A549 (cell line): ENCODE measurements at regions not wholly inside any gene's neighbourhood (a gene's known extent, or its start where the extent isn't known, plus 50 kb on each side); places are given as distances from the start of the nearest gene placed in this dataset.

Experiments
- ATAC-seq, 2 experiments: fragments of 200-7000 bp in 1 of 2; fragments of >200 bp in 1 of 2; cut with Nextera tagmentation in 1 of 2; cut with Tn5 transposase in 1 of 2; 3 replicates each; pipeline versions ENCODE4 v1.8.0 to v1.9.1; 2018 to 2020; ENCODE audit warnings: mild to moderate bottlenecking in 1 of 2, moderate library complexity in 1 of 2
- CTCF ChIA-PET: fragments of 300-600 bp; sonication (Branson Sonifier 250); formaldehyde crosslinking; extraction: SDS; loops from one replicate; lab custom pipeline; 2021; ENCODE audit warnings: antibody characterized with exemption, inconsistent platforms; lab: Yijun Ruan, JAX
- POLR2A ChIA-PET: fragments of 350-600 bp; formaldehyde crosslinking; extraction: SDS; loops from one replicate; lab custom pipeline; 2021; ENCODE audit warnings: antibody characterized with exemption, inconsistent platforms; lab: Yijun Ruan, JAX
- DNase-seq, 2 experiments: peaks; one replicate each; pipeline versions ENCODE4 v3.0.0 to v3.0.0-alpha.2; 2011 to 2016; ENCODE audit warnings: low read depth in 1 of 2, low spot score in 1 of 2
- FAIRE-seq: peaks from 2 replicates; lab custom pipeline; 2011; peaks lifted over from hg19 to GRCh38; lab: Jason Lieb, UNC
- H3K27ac ChIP-seq, 2 experiments: fragments of >200 bp; sonication (Bioruptor Twin); formaldehyde crosslinking; 3 replicates each; pipeline ENCODE4 v1.5.1; 2016 to 2017
- H3K4me1 ChIP-seq: fragments of >200 bp; sonication (Bioruptor Twin); formaldehyde crosslinking; 3 replicates; pipeline ENCODE4 v1.6.1; 2016
- H3K4me2 ChIP-seq: fragments of >200 bp; sonication (Bioruptor Twin); formaldehyde crosslinking; 3 replicates; pipeline ENCODE4 v1.6.1; 2016
- H3K4me3 ChIP-seq: fragments of >200 bp; sonication (Bioruptor Twin); formaldehyde crosslinking; 3 replicates; pipeline ENCODE4 v1.5.1; 2016
- H3K9me3 ChIP-seq: fragments of >200 bp; sonication (Bioruptor Twin); formaldehyde crosslinking; 3 replicates; pipeline ENCODE4 v1.6.1; 2016
- BHLHE40 ChIP-seq: IDR thresholded peaks from 2 replicates; pipeline ENCODE4 v1.6.1; 2012; ENCODE audit warnings: low read depth, low read length, inconsistent platforms
- CHD4 ChIP-seq: fragments of 200-600 bp; sonication (generic); IDR thresholded peaks from 2 replicates; pipeline ENCODE4 v1.6.1; 2016; ENCODE audit warnings: antibody characterized with exemption, mild to moderate bottlenecking, borderline replicate concordance
- E2F6 ChIP-seq: IDR thresholded peaks from 2 replicates; pipeline ENCODE4 v1.6.1; 2012; ENCODE audit warnings: low read depth, borderline replicate concordance
- EP300 ChIP-seq, 2 experiments: fragments of >200 bp; sonication (Bioruptor Twin); formaldehyde crosslinking; IDR thresholded peaks; 2 replicates in 1 of 2; 3 replicates in 1 of 2; pipeline ENCODE4 v1.6.1; 2016 to 2017
- ESRRA ChIP-seq: fragments of 150-350 bp; IDR thresholded peaks from 2 replicates; pipeline ENCODE4 v1.6.1; 2014; ENCODE audit warnings: mild to moderate bottlenecking, low read length, borderline replicate concordance
- FOSB ChIP-seq: fragments of 250-450 bp; sonication (Bioruptor Pico); IDR thresholded peaks from 2 replicates; pipeline ENCODE4 v1.5.0; 2020; ENCODE audit warnings: mild to moderate bottlenecking, moderate library complexity
- HEYL ChIP-seq: fragments of 250-450 bp; sonication (Bioruptor Pico); IDR thresholded peaks from 2 replicates; pipeline ENCODE4 v1.8.0; 2021; ENCODE audit warnings: mild to moderate bottlenecking, moderate library complexity
- HOXB5 ChIP-seq: fragments of 250-450 bp; sonication (Bioruptor Pico); IDR thresholded peaks from 2 replicates; pipeline ENCODE4 v1.5.0; 2020; ENCODE audit warnings: mild to moderate bottlenecking, moderate library complexity
- KDM5A ChIP-seq: fragments of 200-600 bp; sonication (generic); IDR thresholded peaks from 2 replicates; pipeline ENCODE4 v1.6.1; 2016; ENCODE audit warnings: antibody characterized with exemption, mild to moderate bottlenecking
- MAFK ChIP-seq: fragments of 450-650 bp; IDR thresholded peaks from 2 replicates; pipeline ENCODE4 v1.6.1; 2014; ENCODE audit not compliant: partially characterized antibody
- MAZ ChIP-seq: fragments of 150-350 bp; IDR thresholded peaks from 2 replicates; pipeline ENCODE4 v1.6.1; 2014; ENCODE audit warnings: antibody characterized with exemption, low read depth, low read length, borderline replicate concordance
- NFE2L2 ChIP-seq: fragments of 150-350 bp; conservative IDR thresholded peaks from 2 replicates; pipeline ENCODE4 v1.6.1; 2014; ENCODE audit warnings: low read length
- PHF8 ChIP-seq: fragments of 200-600 bp; sonication (generic); IDR thresholded peaks from 2 replicates; pipeline ENCODE4 v1.6.1; 2016; ENCODE audit warnings: low read depth, mild to moderate bottlenecking, antibody characterized with exemption, moderate library complexity, borderline replicate concordance
- POLR2A ChIP-seq: IDR thresholded peaks from 2 replicates; pipeline ENCODE4 v1.6.1; 2012; ENCODE audit warnings: mild to moderate bottlenecking, low read length
- SREBF2 ChIP-seq: fragments of 450-650 bp; IDR thresholded peaks from 2 replicates; pipeline ENCODE4 v1.6.1; 2014; ENCODE audit warnings: mild to moderate bottlenecking, moderate library complexity
- TFCP2L1 ChIP-seq: fragments of 250-450 bp; sonication (Bioruptor Pico); IDR thresholded peaks from 2 replicates; pipeline ENCODE4 v1.5.0; 2021; ENCODE audit warnings: mild to moderate bottlenecking
- ZFP36 ChIP-seq: fragments of 450-650 bp; IDR thresholded peaks from 2 replicates; pipeline ENCODE4 v1.6.1; 2014; ENCODE audit warnings: borderline replicate concordance; ENCODE audit not compliant: partially characterized antibody
- WGBS: methylation state at CpG from one replicate; pipeline ENCODE4 v1.1.6; 2017; ENCODE audit errors: missing lambda C conversion rate; 5-methylcytosine and 5-hydroxymethylcytosine counted together
- TF ChIP-seq, protein P1 (sequence below): fragments of >200 bp; sonication (Bioruptor Twin); formaldehyde crosslinking; IDR thresholded peaks from 3 replicates; pipeline ENCODE4 v1.5.1; 2016
- TF ChIP-seq, protein P2 (sequence below): IDR thresholded peaks from 2 replicates; pipeline ENCODE4 v1.6.1; 2012
- TF ChIP-seq, protein P3 (sequence below): fragments of 200-600 bp; sonication (generic); IDR thresholded peaks from 2 replicates; pipeline ENCODE4 v1.6.1; 2016; ENCODE audit warnings: antibody characterized with exemption, mild to moderate bottlenecking, moderate library complexity
- TF ChIP-seq, protein P4 (sequence below): fragments of 250-450 bp; sonication (Bioruptor Pico); IDR thresholded peaks from 2 replicates; pipeline ENCODE4 v1.5.0; 2021; ENCODE audit warnings: mild to moderate bottlenecking, moderate library complexity, borderline replicate concordance

- DNase-seq (no peak), FAIRE-seq (no peak), ATAC-seq (no peak)
- ChIA-PET POLR2A (no interaction called here), CTCF (no interaction called here)
- no peak overlapping the region for H3K4me3 ChIP-seq
- H3K27ac ChIP-seq, result no peak overlapping the region
- no peaks in the 10 kb centered on the region for H3K9me3 ChIP-seq
- no peak overlapping the region for H3K4me2 ChIP-seq
- TF ChIP-seq MAFK, result peak; percentile 46
- TF ChIP-seq HOXB5 (CRISPR knock-in tag), result no peak
- H3K4me1 ChIP-seq, result no peaks in the 10 kb centered on the region
These were observed 360.7 kb upstream of the PHF14 start for GRCh38 chr7:10612950-10613349.

DNA sequence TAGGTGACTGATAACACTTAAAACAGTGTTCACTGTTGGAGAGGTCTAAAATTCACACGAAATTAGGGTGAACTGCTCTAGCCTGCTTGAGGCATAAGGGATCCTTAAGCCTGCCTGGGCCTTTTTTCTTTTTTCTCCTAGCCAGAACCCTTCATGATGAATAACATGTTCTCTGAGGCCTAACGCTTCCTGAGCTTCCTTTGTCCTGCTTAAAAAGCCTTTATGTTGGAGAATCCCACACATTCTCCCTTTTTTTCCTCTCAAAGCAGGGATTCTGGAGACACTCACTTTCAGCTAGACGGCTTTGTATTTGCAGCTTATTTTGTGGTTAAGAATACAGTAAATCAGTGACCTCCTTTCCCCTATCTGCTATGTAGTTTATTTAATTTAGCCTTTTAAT, 354.7 kb upstream of the PHF14 start:
- no peak for ATAC-seq
- TF ChIP-seq KDM5A, result no peak
- TF ChIP-seq, protein P1, sequence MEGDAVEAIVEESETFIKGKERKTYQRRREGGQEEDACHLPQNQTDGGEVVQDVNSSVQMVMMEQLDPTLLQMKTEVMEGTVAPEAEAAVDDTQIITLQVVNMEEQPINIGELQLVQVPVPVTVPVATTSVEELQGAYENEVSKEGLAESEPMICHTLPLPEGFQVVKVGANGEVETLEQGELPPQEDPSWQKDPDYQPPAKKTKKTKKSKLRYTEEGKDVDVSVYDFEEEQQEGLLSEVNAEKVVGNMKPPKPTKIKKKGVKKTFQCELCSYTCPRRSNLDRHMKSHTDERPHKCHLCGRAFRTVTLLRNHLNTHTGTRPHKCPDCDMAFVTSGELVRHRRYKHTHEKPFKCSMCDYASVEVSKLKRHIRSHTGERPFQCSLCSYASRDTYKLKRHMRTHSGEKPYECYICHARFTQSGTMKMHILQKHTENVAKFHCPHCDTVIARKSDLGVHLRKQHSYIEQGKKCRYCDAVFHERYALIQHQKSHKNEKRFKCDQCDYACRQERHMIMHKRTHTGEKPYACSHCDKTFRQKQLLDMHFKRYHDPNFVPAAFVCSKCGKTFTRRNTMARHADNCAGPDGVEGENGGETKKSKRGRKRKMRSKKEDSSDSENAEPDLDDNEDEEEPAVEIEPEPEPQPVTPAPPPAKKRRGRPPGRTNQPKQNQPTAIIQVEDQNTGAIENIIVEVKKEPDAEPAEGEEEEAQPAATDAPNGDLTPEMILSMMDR, result no peak
- TF ChIP-seq SREBF2, result no peak
- TF ChIP-seq FOSB (CRISPR knock-in tag), result no peak
- TF ChIP-seq NFE2L2, result no peak
- TF ChIP-seq EP300 (IDR thresholded peaks at IDR 0.05), result no peak
- TF ChIP-seq ESRRA, result no peak
- no peak for TF ChIP-seq CHD4
- TF ChIP-seq MAZ, result no peak
- TF ChIP-seq, protein P2, sequence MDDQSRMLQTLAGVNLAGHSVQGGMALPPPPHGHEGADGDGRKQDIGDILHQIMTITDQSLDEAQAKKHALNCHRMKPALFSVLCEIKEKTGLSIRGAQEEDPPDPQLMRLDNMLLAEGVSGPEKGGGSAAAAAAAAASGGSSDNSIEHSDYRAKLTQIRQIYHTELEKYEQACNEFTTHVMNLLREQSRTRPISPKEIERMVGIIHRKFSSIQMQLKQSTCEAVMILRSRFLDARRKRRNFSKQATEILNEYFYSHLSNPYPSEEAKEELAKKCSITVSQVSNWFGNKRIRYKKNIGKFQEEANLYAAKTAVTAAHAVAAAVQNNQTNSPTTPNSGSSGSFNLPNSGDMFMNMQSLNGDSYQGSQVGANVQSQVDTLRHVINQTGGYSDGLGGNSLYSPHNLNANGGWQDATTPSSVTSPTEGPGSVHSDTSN, result no peak
- Histone ChIP-seq H3K4me2 (no peak overlapping the region), H3K4me3 (no peak overlapping the region), H3K4me1 (no peaks in the 10 kb centered on the region), H3K27ac (no peak overlapping the region), H3K9me3 (no peaks in the 10 kb centered on the region)
- DNase-seq, result no peak
- CTCF ChIA-PET, result no interaction called here
- FAIRE-seq, result no peak
- WGBS, result 6% methylated on average over 3 of the region's 3 CpGs
- POLR2A ChIA-PET, result no interaction called here

- no peak for ATAC-seq
- no peak for FAIRE-seq
- H3K27ac ChIP-seq, result no peak overlapping the region
- 6% methylated on average over 1 of the region's 1 CpG for whole genome bisulfite sequencing
- H3K4me1 ChIP-seq, result no peaks in the 10 kb centered on the region
- H3K4me2 ChIP-seq, result no peak overlapping the region
- POLR2A ChIA-PET, result no interaction called here
- CTCF ChIA-PET, result no interaction called here
- H3K4me3 ChIP-seq, result no peak overlapping the region
- DNase-seq, result no peak
- no peaks in the 10 kb centered on the region for H3K9me3 ChIP-seq
- TF ChIP-seq CHD4, result no peak
- no peak for TF ChIP-seq POLR2A
- TF ChIP-seq, protein P2, result no peak
- TF ChIP-seq, protein P1, result no peak
- TF ChIP-seq FOSB (CRISPR knock-in tag), result no peak
- TF ChIP-seq PHF8, result no peak
- no peak for TF ChIP-seq ZFP36
- TF ChIP-seq E2F6, result no peak
- TF ChIP-seq TFCP2L1 (CRISPR knock-in tag), result no peak
- no peak for TF ChIP-seq HEYL (CRISPR knock-in tag)
- TF ChIP-seq, protein P3, sequence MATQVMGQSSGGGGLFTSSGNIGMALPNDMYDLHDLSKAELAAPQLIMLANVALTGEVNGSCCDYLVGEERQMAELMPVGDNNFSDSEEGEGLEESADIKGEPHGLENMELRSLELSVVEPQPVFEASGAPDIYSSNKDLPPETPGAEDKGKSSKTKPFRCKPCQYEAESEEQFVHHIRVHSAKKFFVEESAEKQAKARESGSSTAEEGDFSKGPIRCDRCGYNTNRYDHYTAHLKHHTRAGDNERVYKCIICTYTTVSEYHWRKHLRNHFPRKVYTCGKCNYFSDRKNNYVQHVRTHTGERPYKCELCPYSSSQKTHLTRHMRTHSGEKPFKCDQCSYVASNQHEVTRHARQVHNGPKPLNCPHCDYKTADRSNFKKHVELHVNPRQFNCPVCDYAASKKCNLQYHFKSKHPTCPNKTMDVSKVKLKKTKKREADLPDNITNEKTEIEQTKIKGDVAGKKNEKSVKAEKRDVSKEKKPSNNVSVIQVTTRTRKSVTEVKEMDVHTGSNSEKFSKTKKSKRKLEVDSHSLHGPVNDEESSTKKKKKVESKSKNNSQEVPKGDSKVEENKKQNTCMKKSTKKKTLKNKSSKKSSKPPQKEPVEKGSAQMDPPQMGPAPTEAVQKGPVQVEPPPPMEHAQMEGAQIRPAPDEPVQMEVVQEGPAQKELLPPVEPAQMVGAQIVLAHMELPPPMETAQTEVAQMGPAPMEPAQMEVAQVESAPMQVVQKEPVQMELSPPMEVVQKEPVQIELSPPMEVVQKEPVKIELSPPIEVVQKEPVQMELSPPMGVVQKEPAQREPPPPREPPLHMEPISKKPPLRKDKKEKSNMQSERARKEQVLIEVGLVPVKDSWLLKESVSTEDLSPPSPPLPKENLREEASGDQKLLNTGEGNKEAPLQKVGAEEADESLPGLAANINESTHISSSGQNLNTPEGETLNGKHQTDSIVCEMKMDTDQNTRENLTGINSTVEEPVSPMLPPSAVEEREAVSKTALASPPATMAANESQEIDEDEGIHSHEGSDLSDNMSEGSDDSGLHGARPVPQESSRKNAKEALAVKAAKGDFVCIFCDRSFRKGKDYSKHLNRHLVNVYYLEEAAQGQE, result no peak
- no peak for TF ChIP-seq BHLHE40
- TF ChIP-seq MAFK, result no peak
- TF ChIP-seq, protein P4, sequence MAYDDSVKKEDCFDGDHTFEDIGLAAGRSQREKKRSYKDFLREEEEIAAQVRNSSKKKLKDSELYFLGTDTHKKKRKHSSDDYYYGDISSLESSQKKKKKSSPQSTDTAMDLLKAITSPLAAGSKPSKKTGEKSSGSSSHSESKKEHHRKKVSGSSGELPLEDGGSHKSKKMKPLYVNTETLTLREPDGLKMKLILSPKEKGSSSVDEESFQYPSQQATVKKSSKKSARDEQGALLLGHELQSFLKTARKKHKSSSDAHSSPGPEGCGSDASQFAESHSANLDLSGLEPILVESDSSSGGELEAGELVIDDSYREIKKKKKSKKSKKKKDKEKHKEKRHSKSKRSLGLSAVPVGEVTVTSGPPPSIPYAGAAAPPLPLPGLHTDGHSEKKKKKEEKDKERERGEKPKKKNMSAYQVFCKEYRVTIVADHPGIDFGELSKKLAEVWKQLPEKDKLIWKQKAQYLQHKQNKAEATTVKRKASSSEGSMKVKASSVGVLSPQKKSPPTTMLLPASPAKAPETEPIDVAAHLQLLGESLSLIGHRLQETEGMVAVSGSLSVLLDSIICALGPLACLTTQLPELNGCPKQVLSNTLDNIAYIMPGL, result no peak
These were observed 341.0 kb upstream of the PHF14 start for GRCh38 chr7:10632712-10633111.
